Tibial artery (tissue), 4 donors: ENCODE measurements at regions not wholly inside any gene's neighbourhood (a gene's known extent, or its start where the extent isn't known, plus 50 kb on each side); places are given as distances from the start of the nearest gene placed in this dataset.
"Not testable (repeated sequence)": the region's sequence is repeated elsewhere in the genome, so short reads cannot be mapped to it uniquely, and the experiment has no call there.

Experiments used
- DNase-seq, 2 donors: peaks; one replicate each; pipeline ENCODE4 v3.0.0-alpha.2; 2019
- H3K27ac ChIP-seq, 2 donors: fragments of 200-600 bp; sonication (generic) in 1 of 2; 1 replicate in 1 of 2; 2 replicates in 1 of 2; pipeline ENCODE4 v1.5.1; 2018 to 2019; ENCODE audit warnings: mild to moderate bottlenecking in 1 of 2
- H3K27me3 ChIP-seq, 2 donors: fragments of 200-600 bp; sonication (generic) in 1 of 2; one replicate each; pipeline versions ENCODE4 v1.5.1 to v1.6.0; 2016 to 2019
- H3K36me3 ChIP-seq, 3 donors: fragments of 200-600 bp; sonication (generic) in 2 of 3; one replicate each; pipeline ENCODE4 v1.5.1; 2016 to 2019; ENCODE audit warnings: mild to moderate bottlenecking in 2 of 3
- H3K4me1 ChIP-seq, 4 donors: fragments of 200-600 bp; sonication (generic) in 2 of 4; 1 replicate in 3 of 4; 2 replicates in 1 of 4; pipeline ENCODE4 v1.5.1; 2016 to 2019
- H3K4me3 ChIP-seq, 2 donors: fragments of 200-600 bp; sonication (generic) in 1 of 2; 1 replicate in 1 of 2; 2 replicates in 1 of 2; pipeline ENCODE4 v1.5.1; 2018 to 2019; ENCODE audit warnings: mild to moderate bottlenecking in 2 of 2
- H3K9me3 ChIP-seq, 3 donors: fragments of 200-600 bp; sonication (generic) in 1 of 3; one replicate each; pipeline ENCODE4 v1.5.1; 2016 to 2019
- CTCF ChIP-seq, 2 experiments: fragments of 200-600 bp in 1 of 2; fragments of 450-650 bp in 1 of 2; IDR thresholded peaks; one replicate each; pipeline ENCODE4 v1.5.1; 2017 to 2019; ENCODE audit warnings: antibody characterized with exemption in 2 of 2, mild to moderate bottlenecking in 1 of 2, moderate library complexity in 1 of 2
- intact Hi-C: fragments of 100-400 bp; cut with DNase I; formaldehyde crosslinking; loops from one replicate; pipeline ENCODE4 v1.15.0; 2023; ENCODE audit warnings: low total_unique reads

- H3K27me3 ChIP-seq: no peaks in the 10 kb centered on the region
- H3K36me3 ChIP-seq: no peaks in the 10 kb centered on the region
- DNase-seq: no peak
- no peak for TF ChIP-seq CTCF (IDR thresholded peaks at IDR 0.05)
- intact Hi-C loops: no loop called here
- peaks cover 0 to 15% (median 13%) of the 10 kb centered on the region in 3 donors for H3K9me3 ChIP-seq
- H3K4me1 ChIP-seq: no peaks in the 10 kb centered on the region
- H3K4me3 ChIP-seq: no peak overlapping the region
- no peak overlapping the region for H3K27ac ChIP-seq
Measured at GRCh38 chrX:45577361-45577760, 376.7 kb upstream of the DIPK2B start.

GRCh38 chrX:45571453-45571852 lies 370.8 kb upstream of the DIPK2B start:
- Histone ChIP-seq H3K4me1 (no peaks in the 10 kb centered on the region), H3K4me3 (no peak overlapping the region), H3K9me3 (no peaks in the 10 kb centered on the region), H3K27ac (no peak overlapping the region), H3K36me3 (no peaks in the 10 kb centered on the region), H3K27me3 (no peaks in the 10 kb centered on the region)
- intact Hi-C loops: no loop called here
- no peak for DNase-seq
- TF ChIP-seq CTCF (IDR thresholded peaks at IDR 0.05): no peak

- H3K36me3 ChIP-seq: no peaks in the 10 kb centered on the region
- H3K27me3 ChIP-seq: no peaks in the 10 kb centered on the region
- no peaks in the 10 kb centered on the region for H3K9me3 ChIP-seq
- no peak overlapping the region for H3K4me3 ChIP-seq
- no peak for TF ChIP-seq CTCF (IDR thresholded peaks at IDR 0.05)
- intact Hi-C loops: no loop called here
- H3K4me1 ChIP-seq: no peaks in the 10 kb centered on the region
- DNase-seq: no peak
- H3K27ac ChIP-seq: no peak overlapping the region
Measured at GRCh38 chrX:45566456-45566855, 365.8 kb upstream of the DIPK2B start.

- intact Hi-C loops: no loop called here
- no peaks in the 10 kb centered on the region for H3K4me1 ChIP-seq
- H3K36me3 ChIP-seq: no peaks in the 10 kb centered on the region
- no peak for DNase-seq
- H3K27me3 ChIP-seq: no peaks in the 10 kb centered on the region
- H3K27ac ChIP-seq: no peak overlapping the region
- no peak overlapping the region for H3K4me3 ChIP-seq
- H3K9me3 ChIP-seq: no peaks in the 10 kb centered on the region
- peak in 1 of 2 experiments; percentile 12 for TF ChIP-seq CTCF (IDR thresholded peaks at IDR 0.05)
Measured at GRCh38 chrX:45557387-45557786, 356.7 kb upstream of the DIPK2B start.

GRCh38 chrX:45554736-45555135 lies 354.1 kb upstream of the DIPK2B start:
- Histone ChIP-seq H3K27me3 (no peaks in the 10 kb centered on the region), H3K27ac (no peak overlapping the region), H3K9me3 (no peaks in the 10 kb centered on the region), H3K4me3 (no peak overlapping the region), H3K4me1 (no peaks in the 10 kb centered on the region), H3K36me3 (no peaks in the 10 kb centered on the region)
- no peak for DNase-seq
- no peak for TF ChIP-seq CTCF (IDR thresholded peaks at IDR 0.05)
- intact Hi-C loops: no loop called here

- Histone ChIP-seq H3K36me3 (no peaks in the 10 kb centered on the region), H3K9me3 (no peaks in the 10 kb centered on the region), H3K4me1 (no peaks in the 10 kb centered on the region), H3K27ac (no peak overlapping the region), H3K27me3 (no peaks in the 10 kb centered on the region), H3K4me3 (no peak overlapping the region)
- intact Hi-C loops: no loop called here
- DNase-seq: no peak
- TF ChIP-seq CTCF (IDR thresholded peaks at IDR 0.05): no peak
Measured at GRCh38 chrX:45553417-45553816, 352.7 kb upstream of the DIPK2B start.

GRCh38 chrX:45546697-45547096 lies 346.0 kb upstream of the DIPK2B start:
- intact Hi-C loops, H3K4me1 ChIP-seq, H3K4me3 ChIP-seq, DNase-seq, H3K27me3 ChIP-seq, H3K27ac ChIP-seq, H3K36me3 ChIP-seq: not testable (repeated sequence)
- peaks cover 0 to 18% (median 14%) of the 10 kb centered on the region in 3 donors for H3K9me3 ChIP-seq
